ENCODE measurements at regions not wholly inside any gene's neighbourhood (a gene's known extent, or its start where the extent isn't known, plus 50 kb on each side); places are given as distances from the start of the nearest gene placed in this dataset.
"Not testable (repeated sequence)": the region's sequence is repeated elsewhere in the genome, so short reads cannot be mapped to it uniquely, and the experiment has no call there.

GRCh38 chr11:43035086-43035485 lies 276.7 kb upstream of the API5 start:
- DNase-seq, result no peak

- DNase-seq, result no peak
These were observed 258.0 kb upstream of the API5 start for GRCh38 chr11:43053638-43054412.

- DNase-seq, result no peak
These were observed 244.1 kb upstream of the API5 start for GRCh38 chr11:43067681-43068080.

GRCh38 chr11:43071338-43071737 lies 240.5 kb upstream of the API5 start:
- DNase-seq, result no peak

GRCh38 chr11:43072096-43072495 lies 239.7 kb upstream of the API5 start:
- no peak for DNase-seq

GRCh38 chr11:43072911-43073310 lies 238.9 kb upstream of the API5 start:
- no peak for DNase-seq

GRCh38 chr11:43074810-43075209 lies 237.0 kb upstream of the API5 start:
- DNase-seq, result no peak

- no peak for DNase-seq
These were observed 210.7 kb upstream of the API5 start for GRCh38 chr11:43101113-43101512.

GRCh38 chr11:43116071-43116470 lies 195.7 kb upstream of the API5 start:
- no peak for DNase-seq

- DNase-seq, result no peak
These were observed 192.4 kb upstream of the API5 start for GRCh38 chr11:43119275-43119970.

- no peak for DNase-seq
These were observed 189.2 kb upstream of the API5 start for GRCh38 chr11:43122546-43122945.

GRCh38 chr11:43123443-43123842 lies 188.4 kb upstream of the API5 start:
- no peak for DNase-seq

- DNase-seq, result no peak
These were observed 187.4 kb upstream of the API5 start for GRCh38 chr11:43124272-43124935.

GRCh38 chr11:43129329-43129728 lies 182.5 kb upstream of the API5 start:
- DNase-seq, result no peak

GRCh38 chr11:43130616-43131015 lies 181.2 kb upstream of the API5 start:
- no peak for DNase-seq

GRCh38 chr11:43135966-43136534 lies 175.7 kb upstream of the API5 start:
- no peak for DNase-seq

GRCh38 chr11:43138621-43139140 lies 173.1 kb upstream of the API5 start:
- no peak for DNase-seq

- no peak for DNase-seq
These were observed 166.1 kb upstream of the API5 start for GRCh38 chr11:43145653-43146052.

GRCh38 chr11:43150697-43151096 lies 161.1 kb upstream of the API5 start:
- no peak for DNase-seq

- no peak for DNase-seq
These were observed 147.0 kb upstream of the API5 start for GRCh38 chr11:43164831-43165230.

- DNase-seq, result not testable (repeated sequence)
These were observed 146.4 kb upstream of the API5 start for GRCh38 chr11:43165393-43165792.

GRCh38 chr11:43168241-43168640 lies 143.6 kb upstream of the API5 start:
- DNase-seq, result not testable (repeated sequence)

GRCh38 chr11:43172477-43172876 lies 139.3 kb upstream of the API5 start:
- DNase-seq, result no peak
